Ascending aorta (tissue), 2 donors: ENCODE measurements at regions not wholly inside any gene's neighbourhood (a gene's known extent, or its start where the extent isn't known, plus 50 kb on each side); places are given as distances from the start of the nearest gene placed in this dataset.

Experiments
- DNase-seq, 2 donors: peaks; one replicate each; pipeline ENCODE4 v3.0.0-alpha.2; 2019; ENCODE audit warnings: low spot score in 2 of 2
- H3K27ac ChIP-seq, 2 donors: fragments of 200-600 bp; sonication (generic); one replicate each; pipeline ENCODE4 v1.5.1; 2016 to 2017; ENCODE audit warnings: mild to moderate bottlenecking in 1 of 2
- H3K27me3 ChIP-seq: fragments of 200-600 bp; sonication (generic); one replicate; pipeline ENCODE4 v1.5.1; 2017
- H3K36me3 ChIP-seq, 2 donors: fragments of 200-600 bp; sonication (generic); one replicate each; pipeline ENCODE4 v1.5.1; 2016
- H3K4me1 ChIP-seq, 2 donors: fragments of 200-600 bp; sonication (generic); one replicate each; pipeline ENCODE4 v1.5.1; 2016 to 2017; ENCODE audit warnings: mild to moderate bottlenecking in 1 of 2
- H3K4me3 ChIP-seq, 2 donors: fragments of 200-600 bp; sonication (generic); one replicate each; pipeline ENCODE4 v1.5.1; 2016 to 2017; ENCODE audit warnings: mild to moderate bottlenecking in 1 of 2
- H3K9me3 ChIP-seq, 2 donors: fragments of 200-600 bp; sonication (generic); one replicate each; pipeline ENCODE4 v1.5.1; 2016
- intact Hi-C: fragments of 100-400 bp; cut with DNase I; formaldehyde crosslinking; loops from one replicate; pipeline ENCODE4 v1.15.1; 2023
- TF ChIP-seq, protein P1 (sequence below), 3 experiments: fragments of 200-600 bp in 2 of 3; fragments of 450-650 bp in 1 of 3; sonication (generic) in 2 of 3; IDR thresholded peaks; one replicate each; pipeline ENCODE4 v1.5.1; 2016 to 2019; ENCODE audit warnings: antibody characterized with exemption in 3 of 3, mild to moderate bottlenecking in 1 of 3, moderate library complexity in 1 of 3

DNA sequence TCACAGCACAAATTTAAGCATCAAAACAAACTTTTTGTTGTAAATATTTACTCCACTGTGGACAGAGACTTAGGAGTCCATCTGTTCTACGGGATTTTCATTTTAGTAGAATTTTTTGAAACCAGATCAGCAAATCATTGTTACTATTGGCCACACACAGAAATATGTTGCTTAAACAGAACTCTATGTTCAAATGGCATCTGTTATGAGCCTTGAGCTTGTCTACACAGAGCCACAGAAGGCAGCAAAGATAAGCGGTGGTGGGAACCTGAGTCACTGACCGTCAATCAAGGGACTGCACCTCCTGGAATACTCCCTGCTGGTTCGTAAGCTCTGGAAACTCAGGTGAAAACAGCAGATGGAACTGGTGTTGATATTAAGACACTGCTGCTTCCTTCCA lies 156.8 kb downstream of the TMEM200C start:
- Histone ChIP-seq H3K36me3 (no peaks in the 10 kb centered on the region), H3K4me1 (no peaks in the 10 kb centered on the region), H3K4me3 (no peak overlapping the region), H3K9me3 (no peaks in the 10 kb centered on the region), H3K27ac (no peak overlapping the region), H3K27me3 (no peaks in the 10 kb centered on the region)
- intact Hi-C loops, result no loop called here
- no peak for DNase-seq
- TF ChIP-seq, protein P1, sequence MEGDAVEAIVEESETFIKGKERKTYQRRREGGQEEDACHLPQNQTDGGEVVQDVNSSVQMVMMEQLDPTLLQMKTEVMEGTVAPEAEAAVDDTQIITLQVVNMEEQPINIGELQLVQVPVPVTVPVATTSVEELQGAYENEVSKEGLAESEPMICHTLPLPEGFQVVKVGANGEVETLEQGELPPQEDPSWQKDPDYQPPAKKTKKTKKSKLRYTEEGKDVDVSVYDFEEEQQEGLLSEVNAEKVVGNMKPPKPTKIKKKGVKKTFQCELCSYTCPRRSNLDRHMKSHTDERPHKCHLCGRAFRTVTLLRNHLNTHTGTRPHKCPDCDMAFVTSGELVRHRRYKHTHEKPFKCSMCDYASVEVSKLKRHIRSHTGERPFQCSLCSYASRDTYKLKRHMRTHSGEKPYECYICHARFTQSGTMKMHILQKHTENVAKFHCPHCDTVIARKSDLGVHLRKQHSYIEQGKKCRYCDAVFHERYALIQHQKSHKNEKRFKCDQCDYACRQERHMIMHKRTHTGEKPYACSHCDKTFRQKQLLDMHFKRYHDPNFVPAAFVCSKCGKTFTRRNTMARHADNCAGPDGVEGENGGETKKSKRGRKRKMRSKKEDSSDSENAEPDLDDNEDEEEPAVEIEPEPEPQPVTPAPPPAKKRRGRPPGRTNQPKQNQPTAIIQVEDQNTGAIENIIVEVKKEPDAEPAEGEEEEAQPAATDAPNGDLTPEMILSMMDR (IDR thresholded peaks at IDR 0.05), result no peak

DNA sequence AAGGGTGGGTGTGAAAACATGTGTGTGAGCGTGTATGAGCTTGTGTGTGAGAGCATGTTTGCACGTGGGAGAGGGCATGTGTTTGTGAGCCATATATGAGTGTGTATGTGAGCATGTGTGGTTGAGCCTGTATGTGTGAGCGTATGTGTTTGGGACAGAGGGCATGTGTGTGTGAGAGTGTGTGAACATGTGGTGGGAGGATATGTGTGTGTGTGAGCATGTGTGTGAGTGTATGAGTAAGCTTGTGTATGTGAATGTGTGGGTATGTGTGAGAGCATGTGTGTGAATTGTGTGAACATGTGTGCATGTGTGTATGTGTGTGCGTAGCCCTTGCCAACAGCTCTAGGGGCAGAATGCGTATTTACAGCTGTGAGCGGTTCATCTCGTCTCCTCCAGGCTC lies 163.0 kb downstream of the TMEM200C start:
- intact Hi-C loops, result no loop called here
- H3K4me1 ChIP-seq, result no peaks in the 10 kb centered on the region
- no peaks in the 10 kb centered on the region for H3K9me3 ChIP-seq
- H3K4me3 ChIP-seq, result no peak overlapping the region
- H3K27me3 ChIP-seq, result no peaks in the 10 kb centered on the region
- no peak overlapping the region for H3K27ac ChIP-seq
- DNase-seq, result no peak
- no peaks in the 10 kb centered on the region for H3K36me3 ChIP-seq
- TF ChIP-seq, protein P1 (IDR thresholded peaks at IDR 0.05), result no peak

DNA sequence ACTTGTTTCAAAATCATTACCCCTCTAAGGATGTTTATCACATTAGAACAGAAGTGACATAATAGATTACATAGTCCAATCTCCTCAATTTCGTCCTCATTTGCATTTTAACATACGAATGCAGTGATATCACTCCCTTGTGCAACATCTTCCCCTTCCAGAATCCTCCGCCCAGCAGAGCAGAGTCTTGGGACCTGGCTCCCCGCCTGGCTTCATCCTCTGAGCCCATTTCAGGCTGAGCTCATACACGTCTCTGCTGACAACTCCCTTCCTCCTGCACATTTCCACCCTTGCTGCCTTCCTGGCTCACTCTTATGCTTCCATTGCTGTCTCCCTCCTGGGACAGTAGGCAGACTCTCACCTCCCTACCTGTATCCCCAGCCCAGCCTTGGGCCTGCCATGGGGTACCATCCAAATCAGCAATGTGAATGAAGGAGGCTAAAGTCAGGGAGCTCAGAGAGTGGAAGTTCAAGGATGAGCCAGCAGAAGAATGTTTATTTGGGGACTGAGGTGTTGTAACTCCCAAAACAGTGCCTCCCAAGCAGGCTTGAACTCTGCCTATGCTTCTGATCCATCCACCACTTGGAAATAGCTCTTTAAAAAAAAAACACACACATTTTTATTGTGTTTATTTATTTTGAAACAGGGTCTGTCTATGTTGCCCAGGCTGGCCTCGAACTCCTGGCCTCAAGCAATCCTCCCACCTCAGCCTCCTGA lies 165.2 kb downstream of the TMEM200C start:
- TF ChIP-seq, protein P1 (IDR thresholded peaks at IDR 0.05), result no peak
- H3K4me3 ChIP-seq, result no peak overlapping the region
- no peaks in the 10 kb centered on the region for H3K36me3 ChIP-seq
- no peaks in the 10 kb centered on the region for H3K27me3 ChIP-seq
- H3K9me3 ChIP-seq, result no peaks in the 10 kb centered on the region
- intact Hi-C loops, result no loop called here
- H3K4me1 ChIP-seq, result no peaks in the 10 kb centered on the region
- no peak overlapping the region for H3K27ac ChIP-seq
- peak in 1 of 2 donors; percentile 71 for DNase-seq

DNA sequence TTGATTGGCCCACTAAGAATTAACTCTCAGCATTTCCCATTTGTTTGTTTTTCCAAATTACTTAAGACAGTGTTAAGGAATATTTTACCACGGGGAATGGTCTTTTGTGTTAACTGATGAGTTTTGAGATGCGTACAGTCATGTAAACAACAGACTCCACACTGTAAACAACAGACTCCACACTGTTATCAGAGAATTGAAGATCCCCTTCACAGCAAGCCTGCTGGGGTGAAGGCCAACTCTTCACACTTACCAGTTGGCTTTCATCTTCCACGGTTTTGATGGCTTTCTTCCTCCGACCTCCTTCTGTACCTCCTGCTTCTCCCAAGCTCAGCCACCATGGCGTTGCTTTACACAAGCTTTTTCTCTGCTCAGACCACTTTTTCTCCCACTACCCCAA lies 166.8 kb downstream of the TMEM200C start:
- Histone ChIP-seq H3K27ac (no peak overlapping the region), H3K27me3 (no peaks in the 10 kb centered on the region), H3K36me3 (no peaks in the 10 kb centered on the region), H3K4me1 (no peaks in the 10 kb centered on the region), H3K9me3 (no peaks in the 10 kb centered on the region), H3K4me3 (no peak overlapping the region)
- intact Hi-C loops, result no loop called here
- DNase-seq, result no peak
- TF ChIP-seq, protein P1 (IDR thresholded peaks at IDR 0.05), result no peak

DNA sequence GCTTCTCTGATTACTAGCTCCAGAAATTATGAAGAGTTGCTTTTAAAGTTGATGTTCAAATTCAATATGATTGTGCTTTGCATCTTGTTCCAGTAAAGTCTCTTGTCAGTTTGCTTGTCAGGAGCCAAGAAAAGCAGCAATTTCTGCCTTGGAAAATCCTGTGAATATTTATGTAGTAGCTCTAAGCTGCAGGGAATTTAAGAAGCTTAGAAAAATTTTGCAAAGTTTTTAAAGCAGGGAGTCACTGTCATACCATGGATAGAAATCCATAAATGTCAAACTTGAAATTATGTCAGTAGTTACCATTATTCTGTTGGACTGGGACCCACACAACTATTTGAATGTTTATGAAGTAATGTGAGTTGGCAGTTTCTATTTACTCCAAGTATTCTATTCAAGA lies 169.3 kb downstream of the TMEM200C start:
- TF ChIP-seq, protein P1 (IDR thresholded peaks at IDR 0.05), result no peak
- Histone ChIP-seq H3K36me3 (no peaks in the 10 kb centered on the region), H3K27ac (no peak overlapping the region), H3K4me3 (no peak overlapping the region), H3K9me3 (no peaks in the 10 kb centered on the region), H3K27me3 (no peaks in the 10 kb centered on the region), H3K4me1 (no peaks in the 10 kb centered on the region)
- intact Hi-C loops, result no loop called here
- no peak for DNase-seq

DNA sequence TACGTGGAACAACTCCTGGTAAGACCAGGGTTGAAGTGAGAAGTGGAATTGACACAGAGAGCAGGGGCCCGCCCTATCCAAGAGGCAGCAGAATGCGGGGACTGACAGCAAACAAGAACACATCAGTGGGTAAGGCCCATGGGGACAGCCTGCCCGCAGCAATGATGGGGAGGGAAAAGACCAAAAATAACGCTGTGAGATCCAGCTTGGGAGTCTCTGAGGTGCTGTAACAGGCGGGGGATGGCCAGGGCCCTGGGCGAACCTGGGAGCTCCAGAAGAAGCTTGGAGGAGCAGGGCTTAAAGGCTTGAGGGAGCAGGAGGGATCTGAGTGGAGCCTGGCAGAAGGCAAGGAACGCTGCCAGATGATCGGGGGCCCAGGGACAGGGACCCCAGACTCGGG lies 173.4 kb downstream of the TMEM200C start:
- Histone ChIP-seq H3K4me3 (no peak overlapping the region), H3K9me3 (no peaks in the 10 kb centered on the region), H3K27ac (no peak overlapping the region), H3K4me1 (no peaks in the 10 kb centered on the region), H3K36me3 (no peaks in the 10 kb centered on the region), H3K27me3 (no peaks in the 10 kb centered on the region)
- DNase-seq, result no peak
- TF ChIP-seq, protein P1 (IDR thresholded peaks at IDR 0.05), result no peak
- intact Hi-C loops, result no loop called here
